Thoracic aorta (tissue), 2 donors: ENCODE measurements at regions not wholly inside any gene's neighbourhood (a gene's known extent, or its start where the extent isn't known, plus 50 kb on each side); places are given as distances from the start of the nearest gene placed in this dataset.

ENCODE experiments used
- ATAC-seq: fragments of 150-250 bp; one replicate; pipeline ENCODE4 v1.8.0; 2017; ENCODE audit warnings: low read depth; ENCODE audit not compliant: insufficient number of reproducible peaks, low FRiP score
- DNase-seq: peaks from one replicate; pipeline ENCODE4 v3.0.0-alpha.2; 2020; ENCODE audit warnings: low spot score
- H3K27ac ChIP-seq, 2 donors: fragments of 200-600 bp; sonication (generic); 1 replicate in 1 of 2; 2 replicates in 1 of 2; pipeline ENCODE4 v1.5.1; 2016; ENCODE audit warnings: mild to moderate bottlenecking in 2 of 2, moderate library complexity in 2 of 2
- H3K27me3 ChIP-seq: fragments of 200-600 bp; sonication (generic); replicated peaks from 2 replicates; pipeline ENCODE4 v1.6.0; 2016; ENCODE audit warnings: mild to moderate bottlenecking; ENCODE audit not compliant: insufficient read depth
- H3K36me3 ChIP-seq: fragments of 200-600 bp; sonication (generic); one replicate; pipeline ENCODE4 v1.5.1; 2016
- H3K4me1 ChIP-seq, 2 donors: fragments of 200-600 bp; sonication (generic); 1 replicate in 1 of 2; 2 replicates in 1 of 2; pipeline versions ENCODE4 v1.5.1 to v1.6.0; 2016; ENCODE audit warnings: low read depth in 2 of 2, mild to moderate bottlenecking in 1 of 2; ENCODE audit not compliant: control insufficient read depth in 1 of 2
- H3K4me3 ChIP-seq: fragments of 200-600 bp; sonication (generic); 2 replicates; pipeline ENCODE4 v1.5.1; 2016; ENCODE audit warnings: mild to moderate bottlenecking
- H3K9me3 ChIP-seq: fragments of 200-600 bp; sonication (generic); 2 replicates; pipeline ENCODE4 v1.5.1; 2016
- CTCF ChIP-seq: fragments of 200-600 bp; sonication (generic); IDR thresholded peaks from one replicate; pipeline ENCODE4 v1.5.1; 2019; ENCODE audit warnings: antibody characterized with exemption

GRCh38 chr10:124222318-124222987, 129.1 kb upstream of the CHST15 start:
- ATAC-seq = no peak
- Histone ChIP-seq H3K27ac (peak overlapping the region in 1 of 2 donors; percentile 30), H3K4me3 (no peak overlapping the region)

GRCh38 chr10:124221356-124222317, 128.2 kb upstream of the CHST15 start:
- TF ChIP-seq CTCF = no peak
- peaks cover 27 to 58% of the 10 kb centered on the region in 2 donors for H3K4me1 ChIP-seq
- ATAC-seq = no peak
- no peak for DNase-seq
- peak overlapping the region in 1 of 2 donors; percentile 30 for H3K27ac ChIP-seq
- no peaks in the 10 kb centered on the region for H3K9me3 ChIP-seq
- H3K27me3 ChIP-seq = no peaks in the 10 kb centered on the region
- peak overlapping the region; percentile 16 for H3K4me3 ChIP-seq
- H3K36me3 ChIP-seq = no peaks in the 10 kb centered on the region

More at GRCh38 chr10:124222318-124222987, 129.1 kb upstream of the CHST15 start:
- no peaks in the 10 kb centered on the region for H3K36me3 ChIP-seq
- H3K4me1 ChIP-seq = peaks cover 27 to 58% of the 10 kb centered on the region in 2 donors
- no peaks in the 10 kb centered on the region for H3K9me3 ChIP-seq
- TF ChIP-seq CTCF = no peak
- DNase-seq = no peak
- no peaks in the 10 kb centered on the region for H3K27me3 ChIP-seq

- no peaks in the 10 kb centered on the region for H3K9me3 ChIP-seq
- DNase-seq (no peak), ATAC-seq (no peak)
- no peak overlapping the region for H3K27ac ChIP-seq
- H3K36me3 ChIP-seq = no peaks in the 10 kb centered on the region
- TF ChIP-seq CTCF = no peak
- H3K4me1 ChIP-seq = peaks cover 27 to 54% of the 10 kb centered on the region in 2 donors
- H3K4me3 ChIP-seq = no peak overlapping the region
- no peaks in the 10 kb centered on the region for H3K27me3 ChIP-seq
These were observed 127.6 kb upstream of the CHST15 start for GRCh38 chr10:124220971-124221355.

GRCh38 chr10:124220547-124220946, 127.1 kb upstream of the CHST15 start:
- ATAC-seq (no peak), DNase-seq (no peak)
- Histone ChIP-seq H3K4me1 (peaks cover 23 to 50% of the 10 kb centered on the region in 2 donors), H3K27me3 (no peaks in the 10 kb centered on the region), H3K36me3 (no peaks in the 10 kb centered on the region), H3K27ac (no peak overlapping the region), H3K4me3 (no peak overlapping the region), H3K9me3 (no peaks in the 10 kb centered on the region)
- TF ChIP-seq CTCF = no peak

GRCh38 chr10:124219655-124220054, 126.3 kb upstream of the CHST15 start:
- TF ChIP-seq CTCF = no peak
- Histone ChIP-seq H3K4me3 (no peak overlapping the region), H3K4me1 (peaks cover 15 to 41% of the 10 kb centered on the region in 2 donors), H3K9me3 (no peaks in the 10 kb centered on the region), H3K36me3 (no peaks in the 10 kb centered on the region), H3K27ac (no peak overlapping the region), H3K27me3 (no peaks in the 10 kb centered on the region)
- no peak for DNase-seq
- ATAC-seq = no peak
